COLO668 (cell line): ENCODE measurements at regions not wholly inside any gene's neighbourhood (a gene's known extent, or its start where the extent isn't known, plus 50 kb on each side); places are given as distances from the start of the nearest gene placed in this dataset.

Source experiments
- DNase-seq: peaks from one replicate; lab custom pipeline; 2025; ENCODE audit not compliant: unreplicated experiment; lab: John Stamatoyannopoulos, UW

GRCh38 chr2:106978647-106979046, 92.7 kb upstream of the ST6GAL2 start:
- no peak for DNase-seq

GRCh38 chr2:106981491-106981890, 95.5 kb upstream of the ST6GAL2 start:
- DNase-seq = no peak

- no peak for DNase-seq
These were observed 96.4 kb upstream of the ST6GAL2 start for GRCh38 chr2:106982350-106982749.

- no peak for DNase-seq
These were observed 97.3 kb upstream of the ST6GAL2 start for GRCh38 chr2:106983305-106983704.

- no peak for DNase-seq
These were observed 102.4 kb upstream of the ST6GAL2 start for GRCh38 chr2:106988361-106988760.

GRCh38 chr2:106990297-106990696, 104.3 kb upstream of the ST6GAL2 start:
- no peak for DNase-seq

- no peak for DNase-seq
These were observed 105.9 kb upstream of the ST6GAL2 start for GRCh38 chr2:106991866-106992265.

- DNase-seq = no peak
These were observed 109.6 kb upstream of the ST6GAL2 start for GRCh38 chr2:106995556-106995955.

GRCh38 chr2:106996171-106996769, 110.3 kb upstream of the ST6GAL2 start:
- DNase-seq = peak; percentile 72

GRCh38 chr2:106997204-106997603, 111.2 kb upstream of the ST6GAL2 start:
- DNase-seq = peak; percentile 29

- no peak for DNase-seq
These were observed 115.1 kb upstream of the ST6GAL2 start for GRCh38 chr2:107001062-107001461.

- DNase-seq = no peak
These were observed 115.6 kb upstream of the ST6GAL2 start for GRCh38 chr2:107001551-107001950.

GRCh38 chr2:107001964-107002696, 116.2 kb upstream of the ST6GAL2 start:
- no peak for DNase-seq

GRCh38 chr2:107002735-107003134, 116.8 kb upstream of the ST6GAL2 start:
- DNase-seq = no peak

GRCh38 chr2:107005853-107006252, 119.9 kb upstream of the ST6GAL2 start:
- DNase-seq = no peak

- no peak for DNase-seq
These were observed 120.9 kb upstream of the ST6GAL2 start for GRCh38 chr2:107006836-107007235.

GRCh38 chr2:107007927-107008326, 122.0 kb upstream of the ST6GAL2 start:
- DNase-seq = no peak

- DNase-seq = no peak
These were observed 122.9 kb upstream of the ST6GAL2 start for GRCh38 chr2:107008843-107009242.

GRCh38 chr2:107009275-107009674, 123.3 kb upstream of the ST6GAL2 start:
- no peak for DNase-seq

- DNase-seq = no peak
These were observed 126.8 kb upstream of the ST6GAL2 start for GRCh38 chr2:107012714-107013306.

- no peak for DNase-seq
These were observed 127.9 kb upstream of the ST6GAL2 start for GRCh38 chr2:107013884-107014283.

GRCh38 chr2:107018366-107018765, 132.4 kb upstream of the ST6GAL2 start:
- no peak for DNase-seq
